ENCODE measurements at regions not wholly inside any gene's neighbourhood (a gene's known extent, or its start where the extent isn't known, plus 50 kb on each side); places are given as distances from the start of the nearest gene placed in this dataset.

DNA sequence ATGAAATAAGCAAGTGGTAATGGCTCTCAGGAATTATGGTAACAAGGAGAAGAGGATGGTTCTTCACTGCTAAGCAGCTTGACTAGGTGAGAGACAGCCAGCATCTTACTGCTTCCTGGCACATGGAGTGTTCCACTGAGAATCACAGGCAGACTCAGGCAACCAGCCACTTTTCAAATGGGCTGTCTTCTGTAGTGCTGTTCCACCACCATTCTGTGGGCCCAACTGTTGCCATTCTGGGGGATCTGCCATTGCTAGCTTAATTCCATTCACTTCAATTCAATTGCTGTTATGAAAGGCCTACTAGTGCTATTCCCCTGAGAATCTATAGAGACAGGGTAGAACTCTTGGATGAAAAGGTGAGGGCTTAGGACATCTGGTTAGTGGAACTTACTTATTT lies 341.9 kb downstream of the KCNRG start:
- no peak overlapping the region for H3K4me3 ChIP-seq (ENCODE audit: control insufficient read depth, low read depth, low read length)
- TF ChIP-seq, protein P1, sequence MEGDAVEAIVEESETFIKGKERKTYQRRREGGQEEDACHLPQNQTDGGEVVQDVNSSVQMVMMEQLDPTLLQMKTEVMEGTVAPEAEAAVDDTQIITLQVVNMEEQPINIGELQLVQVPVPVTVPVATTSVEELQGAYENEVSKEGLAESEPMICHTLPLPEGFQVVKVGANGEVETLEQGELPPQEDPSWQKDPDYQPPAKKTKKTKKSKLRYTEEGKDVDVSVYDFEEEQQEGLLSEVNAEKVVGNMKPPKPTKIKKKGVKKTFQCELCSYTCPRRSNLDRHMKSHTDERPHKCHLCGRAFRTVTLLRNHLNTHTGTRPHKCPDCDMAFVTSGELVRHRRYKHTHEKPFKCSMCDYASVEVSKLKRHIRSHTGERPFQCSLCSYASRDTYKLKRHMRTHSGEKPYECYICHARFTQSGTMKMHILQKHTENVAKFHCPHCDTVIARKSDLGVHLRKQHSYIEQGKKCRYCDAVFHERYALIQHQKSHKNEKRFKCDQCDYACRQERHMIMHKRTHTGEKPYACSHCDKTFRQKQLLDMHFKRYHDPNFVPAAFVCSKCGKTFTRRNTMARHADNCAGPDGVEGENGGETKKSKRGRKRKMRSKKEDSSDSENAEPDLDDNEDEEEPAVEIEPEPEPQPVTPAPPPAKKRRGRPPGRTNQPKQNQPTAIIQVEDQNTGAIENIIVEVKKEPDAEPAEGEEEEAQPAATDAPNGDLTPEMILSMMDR (IDR thresholded peaks at IDR 0.05; ENCODE audit: control insufficient read depth, insufficient read depth, low read depth, low read length, missing control alignments): no peak
- no peak for DNase-seq (ENCODE audit: low read depth)

DNA sequence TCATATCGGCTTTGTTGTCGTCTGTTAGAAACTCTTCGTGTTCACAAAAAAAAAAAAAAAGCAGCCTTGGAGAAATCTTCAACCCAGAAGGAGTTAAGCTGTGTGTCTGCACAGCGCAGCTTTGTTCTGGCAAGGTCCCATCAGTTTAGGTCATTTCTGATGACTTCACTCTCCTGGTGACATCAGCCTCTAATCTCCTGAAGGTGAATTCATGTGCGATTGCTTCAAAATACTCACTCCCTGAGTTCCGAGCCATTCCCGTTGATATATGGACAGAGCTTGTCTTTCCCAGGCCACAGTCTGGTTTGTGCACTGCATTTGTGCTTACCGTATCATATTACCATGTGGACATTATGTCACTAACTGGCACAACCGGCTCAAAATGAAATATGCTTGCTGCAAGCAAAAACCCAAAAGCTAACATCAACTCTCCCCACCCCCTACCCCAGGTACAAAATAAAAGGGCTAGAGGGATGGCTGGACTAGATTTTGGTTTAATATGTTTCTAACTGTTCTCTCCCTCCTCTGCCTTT lies 342.4 kb downstream of the KCNRG start:
- DNase-seq (ENCODE audit: low read depth): peak; percentile 59
- H3K4me3 ChIP-seq (ENCODE audit: control insufficient read depth, low read depth, low read length): no peak overlapping the region
- TF ChIP-seq, protein P1 (IDR thresholded peaks at IDR 0.05; ENCODE audit: control insufficient read depth, insufficient read depth, low read depth, low read length, missing control alignments): no peak

DNA sequence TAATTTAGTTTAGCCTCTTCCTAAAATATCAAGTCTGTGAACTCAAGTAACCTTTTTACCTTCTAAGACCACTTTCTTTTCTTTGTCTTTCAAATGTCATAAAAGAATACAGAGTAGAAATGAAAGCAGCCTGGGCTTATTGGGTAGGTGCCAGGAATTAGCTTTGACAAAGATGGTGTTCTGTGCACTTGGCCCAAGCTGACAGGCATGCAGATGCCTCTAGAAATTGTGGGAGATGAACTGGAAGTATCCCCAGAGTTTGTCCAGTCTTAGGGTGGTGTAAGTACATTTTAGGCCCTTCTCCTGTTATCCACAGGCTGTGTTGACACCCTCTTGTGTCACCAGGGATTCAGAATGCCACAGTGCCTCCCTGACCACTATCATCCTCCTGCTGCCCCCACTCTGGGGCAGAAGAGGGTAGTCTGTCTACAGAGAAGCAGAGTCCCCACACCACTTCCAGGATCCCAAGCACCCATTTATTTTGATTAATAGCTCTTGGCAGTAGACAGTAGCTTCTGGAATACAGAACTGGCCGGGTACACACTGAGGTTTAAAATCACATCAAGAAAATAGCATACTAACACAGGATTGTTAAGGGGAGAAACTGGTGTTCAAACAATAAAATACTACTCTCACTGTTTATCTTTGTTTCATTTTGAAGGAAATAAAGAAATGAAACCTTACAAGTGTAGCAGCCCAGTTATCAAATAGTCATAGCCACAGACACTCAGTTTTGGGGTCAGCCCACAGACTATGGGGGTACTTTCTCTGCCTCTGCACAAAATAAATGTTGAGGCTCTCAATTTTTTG lies 343.2 kb downstream of the KCNRG start:
- TF ChIP-seq, protein P1 (IDR thresholded peaks at IDR 0.05; ENCODE audit: control insufficient read depth, insufficient read depth, low read depth, low read length, missing control alignments): no peak
- no peak for DNase-seq (ENCODE audit: low read depth)
- H3K4me3 ChIP-seq (ENCODE audit: control insufficient read depth, low read depth, low read length): no peak overlapping the region

DNA sequence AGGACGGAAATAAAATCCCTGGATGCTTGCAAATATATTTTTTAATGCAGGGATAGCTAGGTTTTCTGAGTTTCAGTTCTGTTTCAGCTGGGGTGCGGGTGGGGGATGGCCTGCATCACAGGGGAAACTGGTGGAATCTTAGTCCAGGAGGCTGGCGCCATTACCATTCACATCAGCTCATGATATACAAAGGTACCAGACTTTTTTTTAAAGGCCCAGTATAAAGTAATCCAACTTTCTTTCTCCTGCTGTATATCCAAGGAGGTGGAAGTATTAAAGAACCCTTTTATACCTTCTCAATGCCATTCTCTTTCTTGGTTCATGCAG lies 343.8 kb downstream of the KCNRG start:
- TF ChIP-seq, protein P1 (IDR thresholded peaks at IDR 0.05; ENCODE audit: control insufficient read depth, insufficient read depth, low read depth, low read length, missing control alignments): no peak
- no peak overlapping the region for H3K4me3 ChIP-seq (ENCODE audit: control insufficient read depth, low read depth, low read length)
- no peak for DNase-seq (ENCODE audit: low read depth)

DNA sequence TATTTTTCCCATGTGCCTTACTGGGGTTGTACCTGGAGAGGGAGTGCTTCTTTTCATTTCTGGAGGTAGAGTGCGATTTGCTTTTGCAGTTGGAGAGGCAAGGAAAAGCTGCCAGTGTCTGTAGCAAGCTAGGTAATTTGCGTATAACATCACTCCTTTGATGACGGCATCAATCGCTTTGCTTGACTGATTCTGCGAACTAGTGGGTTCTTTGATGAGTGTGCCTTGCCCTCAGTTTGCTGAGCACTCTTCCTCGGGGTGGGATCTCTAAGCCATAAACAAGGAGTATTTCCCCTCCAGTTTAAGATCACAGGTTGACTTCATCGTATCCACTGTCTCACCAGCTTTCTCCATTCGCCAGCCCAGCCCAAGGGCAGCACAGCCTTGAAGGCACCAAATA lies 344.5 kb downstream of the KCNRG start:
- no peak for DNase-seq (ENCODE audit: low read depth)
- TF ChIP-seq, protein P1 (IDR thresholded peaks at IDR 0.05; ENCODE audit: control insufficient read depth, insufficient read depth, low read depth, low read length, missing control alignments): no peak

DNA sequence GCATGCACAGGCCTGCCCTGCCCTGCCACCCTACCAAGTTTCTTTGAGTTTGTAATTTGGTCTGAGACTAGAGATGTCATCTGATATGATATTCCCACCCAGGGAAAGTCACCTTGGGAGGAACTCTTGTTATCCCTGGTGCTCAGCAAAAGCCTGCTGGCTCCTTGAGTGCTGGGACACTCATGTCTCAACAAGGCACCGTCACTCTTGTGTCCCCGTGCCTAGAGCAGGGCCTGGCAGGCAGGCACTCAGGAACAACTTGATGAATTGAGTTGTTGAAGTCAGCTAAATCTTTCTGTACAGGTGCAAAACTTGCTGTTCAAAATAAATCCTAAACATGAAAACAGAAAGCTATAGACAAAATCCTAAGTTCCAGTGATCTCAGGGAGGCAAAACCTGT lies 345.4 kb downstream of the KCNRG start:
- no peak overlapping the region for H3K4me3 ChIP-seq (ENCODE audit: control insufficient read depth, low read depth, low read length)
- DNase-seq (ENCODE audit: low read depth): no peak
- TF ChIP-seq, protein P1 (IDR thresholded peaks at IDR 0.05; ENCODE audit: control insufficient read depth, insufficient read depth, low read depth, low read length, missing control alignments): no peak

More for the DNA sequence above, 344.5 kb downstream of the KCNRG start:
- H3K4me3 ChIP-seq (ENCODE audit: control insufficient read depth, low read depth, low read length): no peak overlapping the region

Data from AG09309 (cell line).